Activated gamma-delta T cell treated with anti-CD3 and anti-CD28 coated beads, Interleukin-2, amount 50 U/mL, for 16 hours (primary cell): ENCODE measurements at regions not wholly inside any gene's neighbourhood (a gene's known extent, or its start where the extent isn't known, plus 50 kb on each side); places are given as distances from the start of the nearest gene placed in this dataset.
"Not testable (repeated sequence)": the region's sequence is repeated elsewhere in the genome, so short reads cannot be mapped to it uniquely, and the experiment has no call there.

Experiments
- DNase-seq: peaks from one replicate; pipeline ENCODE4 v3.0.0-alpha.2; 2020; ENCODE audit warnings: low read depth

DNA sequence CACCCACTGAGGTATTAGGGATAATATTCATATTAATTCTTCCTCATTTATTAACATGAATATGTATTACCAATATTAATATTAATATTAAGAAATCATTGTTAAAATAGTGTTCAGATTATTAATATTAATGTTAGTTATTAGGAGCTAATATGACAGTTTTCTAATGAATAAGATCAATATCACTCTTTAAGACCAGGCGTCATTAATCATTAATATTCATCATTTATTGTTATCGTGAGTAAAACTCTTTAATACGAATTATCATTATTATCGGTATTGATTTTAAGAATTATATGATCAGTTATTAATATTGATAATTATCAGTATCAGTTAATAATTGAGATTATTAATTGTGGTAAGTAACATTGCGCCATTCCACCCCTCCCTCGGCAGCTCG is 101.0 kb upstream of the HMX1 start:
- DNase-seq: not testable (repeated sequence)

DNA sequence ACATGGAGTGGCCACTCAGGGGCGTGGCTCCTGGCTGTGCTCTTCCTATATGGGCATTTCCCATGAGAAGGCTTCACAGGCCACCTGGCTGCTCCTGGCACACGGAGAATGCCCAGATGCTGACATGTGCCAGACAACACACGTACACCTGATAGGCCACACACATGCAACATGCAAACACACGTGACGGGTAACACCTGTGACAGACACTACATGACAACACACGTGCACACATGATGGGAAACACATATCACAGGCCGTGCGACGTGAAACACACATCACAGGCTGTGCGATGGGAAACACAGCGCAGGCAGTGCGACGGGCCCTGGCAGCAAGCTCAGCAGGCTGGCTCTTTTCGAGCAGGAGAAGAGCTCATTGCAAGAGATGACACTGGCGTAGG is 94.3 kb upstream of the HMX1 start:
- DNase-seq: not testable (repeated sequence)

DNA sequence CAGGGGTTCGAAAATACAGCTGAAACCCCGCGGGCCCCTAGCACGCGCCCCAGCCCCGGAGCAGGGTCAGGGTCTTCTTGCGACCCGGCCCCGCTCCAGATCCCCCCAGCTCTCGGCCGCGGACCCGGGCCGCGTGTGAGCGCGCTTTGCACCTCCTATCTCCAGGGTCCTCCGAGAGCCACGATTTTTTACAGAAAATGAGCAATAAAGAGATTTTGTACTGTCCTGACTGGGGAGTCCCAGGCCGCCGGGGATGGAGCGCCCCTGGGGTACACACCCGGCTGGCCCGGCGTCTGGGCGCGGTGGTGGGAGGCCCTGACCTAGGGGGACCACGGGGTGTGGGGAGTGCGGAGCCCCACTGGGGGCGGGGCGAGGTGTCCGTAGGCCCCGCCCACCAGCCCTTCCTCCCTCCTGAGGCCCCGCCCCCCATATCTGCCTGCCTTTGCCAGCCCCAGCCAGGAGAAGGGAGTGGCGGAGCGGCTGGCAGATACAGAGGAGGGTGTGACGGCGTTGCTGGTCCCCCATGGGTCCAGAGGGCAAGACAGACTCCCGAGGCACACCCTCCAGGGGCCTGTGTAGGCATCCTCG is 92.7 kb upstream of the HMX1 start:
- DNase-seq: not testable (repeated sequence)

GRCh38 chr4:8963533-8963932 is 91.9 kb upstream of the HMX1 start:
- not testable (repeated sequence) for DNase-seq

- DNase-seq: not testable (repeated sequence)
Observed at GRCh38 chr4:8961343-8961742, 89.7 kb upstream of the HMX1 start.

DNA sequence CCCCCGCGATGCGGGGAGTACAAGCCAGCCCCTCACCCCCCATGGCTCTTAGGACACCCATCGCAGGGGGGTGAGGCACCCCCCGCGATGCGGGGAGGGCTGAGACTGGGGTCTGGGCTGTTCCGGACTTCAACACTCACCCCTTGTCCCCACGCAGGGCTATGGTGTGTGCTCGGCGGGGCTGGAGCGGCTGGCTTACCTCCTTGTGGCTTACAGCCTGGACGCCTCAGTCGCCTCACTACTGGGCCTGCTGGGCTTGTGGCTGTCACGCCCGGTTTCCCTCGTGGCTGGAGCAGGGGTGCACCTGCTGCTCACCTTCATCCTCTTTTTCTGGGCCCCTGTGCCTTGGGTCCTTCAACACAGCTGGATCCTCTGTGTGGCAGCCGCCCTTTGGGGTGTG is 87.8 kb upstream of the HMX1 start:
- not testable (repeated sequence) for DNase-seq

DNA sequence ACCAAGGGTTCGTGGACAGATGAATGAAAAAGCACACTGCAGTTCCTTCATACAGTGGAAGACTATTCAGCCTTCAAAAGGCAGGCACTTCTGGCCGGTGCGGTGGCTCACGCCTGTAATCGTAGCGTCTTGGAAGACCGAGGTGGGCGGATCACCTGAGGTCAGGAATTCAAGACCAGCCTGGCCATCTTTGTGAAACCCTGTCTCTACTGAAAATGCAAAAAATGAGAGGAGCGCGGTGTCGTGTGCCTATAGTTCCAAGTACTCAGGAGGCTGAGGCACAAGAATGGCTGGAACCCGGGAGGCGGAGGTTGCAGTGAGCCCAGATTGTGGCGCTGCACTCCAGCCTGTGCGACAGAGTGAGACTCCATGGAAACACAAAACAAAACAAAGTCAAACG is 82.4 kb upstream of the HMX1 start:
- DNase-seq: not testable (repeated sequence)

DNA sequence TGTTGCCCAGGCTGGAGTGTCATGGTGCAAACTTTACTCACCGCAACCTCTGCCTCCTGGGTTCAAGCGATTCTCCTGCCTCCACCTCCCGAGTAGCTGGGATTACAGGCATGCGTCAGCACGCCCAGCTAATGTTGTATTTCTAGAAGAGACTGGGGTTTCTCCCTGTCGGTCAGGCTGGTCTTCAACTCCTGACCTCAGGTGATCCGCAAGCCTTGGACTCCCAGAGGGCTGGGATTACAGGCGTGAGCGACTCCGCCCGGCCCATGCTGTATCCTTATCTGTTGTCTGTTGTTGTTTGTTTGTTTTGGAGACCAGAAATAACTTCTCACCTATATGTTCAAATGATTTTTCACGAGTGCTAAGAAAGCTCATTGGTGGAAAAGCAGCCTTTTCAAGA is 81.2 kb upstream of the HMX1 start:
- DNase-seq: not testable (repeated sequence)

GRCh38 chr4:8952109-8952508 is 80.5 kb upstream of the HMX1 start:
- DNase-seq: not testable (repeated sequence)

DNA sequence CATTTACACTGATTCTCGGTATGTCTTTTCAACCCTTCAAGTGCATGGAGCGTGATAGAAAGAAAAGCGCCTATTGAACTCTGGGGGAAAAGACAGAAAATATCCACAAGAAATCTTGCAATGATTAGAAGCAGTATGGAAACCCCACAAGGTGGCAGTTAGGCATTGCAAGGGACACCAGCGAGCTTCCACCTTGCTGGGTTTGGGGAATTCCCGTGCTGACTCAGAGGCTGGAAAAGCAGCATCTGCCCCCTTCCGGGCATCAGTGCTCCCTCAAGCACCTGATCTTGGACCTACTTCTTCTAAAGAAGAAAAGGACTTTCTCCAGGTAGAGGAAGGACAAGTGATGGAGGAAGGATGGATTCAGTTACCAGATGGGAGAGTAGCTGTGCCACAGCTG is 73.9 kb upstream of the HMX1 start:
- DNase-seq: not testable (repeated sequence)

- not testable (repeated sequence) for DNase-seq
Observed at GRCh38 chr4:8943367-8943766, 71.7 kb upstream of the HMX1 start.

- not testable (repeated sequence) for DNase-seq
Observed at GRCh38 chr4:8942088-8942487, 70.4 kb upstream of the HMX1 start.

DNA sequence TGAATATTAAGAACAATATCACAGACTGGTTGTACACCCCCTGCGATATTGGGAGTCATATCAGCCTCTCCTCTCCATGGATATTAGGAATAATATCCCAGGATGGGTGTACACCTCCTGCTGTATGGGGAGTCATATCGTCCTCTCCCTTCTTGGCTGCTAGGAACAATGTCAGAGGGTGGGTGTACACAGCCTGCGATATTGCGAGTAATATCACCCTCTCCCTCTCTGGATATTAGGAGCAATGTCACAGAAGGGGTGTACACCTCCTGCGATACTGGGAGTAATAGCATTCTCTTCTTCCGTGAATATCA is 69.8 kb upstream of the HMX1 start:
- not testable (repeated sequence) for DNase-seq

GRCh38 chr4:8940792-8941491 is 69.3 kb upstream of the HMX1 start:
- DNase-seq: no peak

DNA sequence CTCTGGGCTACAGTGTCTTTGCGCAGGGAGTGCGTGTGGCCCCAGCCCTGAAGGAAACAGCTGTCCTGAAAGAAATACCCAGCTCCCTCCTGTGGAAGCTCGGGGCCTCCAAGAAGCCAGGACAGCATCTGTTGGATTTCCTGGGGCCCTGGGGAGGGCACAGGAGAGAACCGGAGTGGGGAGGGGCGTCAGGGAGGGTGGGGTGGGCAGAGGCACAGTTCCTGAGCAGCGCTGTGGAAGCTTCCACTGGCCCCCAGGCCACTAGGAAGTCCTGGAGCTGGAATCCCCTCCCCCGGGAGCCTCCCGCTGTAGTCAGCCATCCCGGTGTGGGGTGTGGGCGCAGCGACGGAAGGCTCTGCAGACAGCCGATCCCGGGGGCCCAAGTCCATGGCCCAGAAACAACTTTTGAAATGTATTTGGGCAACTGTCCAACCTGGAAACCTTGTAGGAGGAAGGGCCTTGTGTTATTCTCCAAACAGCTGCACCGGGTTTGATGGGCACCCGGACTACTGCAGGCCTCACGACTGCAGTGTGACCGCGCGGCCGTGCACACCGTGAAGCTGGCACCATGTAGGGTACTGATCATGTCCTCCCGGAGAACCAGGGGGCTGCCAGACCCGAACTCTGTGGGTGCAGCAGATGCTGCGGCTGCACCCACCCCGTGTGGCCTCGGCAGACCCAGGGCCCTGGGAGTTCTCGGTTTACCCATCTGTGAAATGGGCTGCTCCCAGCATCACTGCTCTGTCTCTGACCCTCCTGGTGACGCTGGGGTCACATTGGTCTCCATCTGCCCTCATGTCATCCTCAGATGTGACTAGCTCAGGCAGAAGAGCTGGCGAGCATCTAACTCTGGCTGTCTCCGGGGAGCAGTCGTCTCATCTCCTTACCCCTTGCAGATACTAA is 68.5 kb upstream of the HMX1 start:
- no peak for DNase-seq

GRCh38 chr4:8939160-8939839 is 67.7 kb upstream of the HMX1 start:
- no peak for DNase-seq

DNA sequence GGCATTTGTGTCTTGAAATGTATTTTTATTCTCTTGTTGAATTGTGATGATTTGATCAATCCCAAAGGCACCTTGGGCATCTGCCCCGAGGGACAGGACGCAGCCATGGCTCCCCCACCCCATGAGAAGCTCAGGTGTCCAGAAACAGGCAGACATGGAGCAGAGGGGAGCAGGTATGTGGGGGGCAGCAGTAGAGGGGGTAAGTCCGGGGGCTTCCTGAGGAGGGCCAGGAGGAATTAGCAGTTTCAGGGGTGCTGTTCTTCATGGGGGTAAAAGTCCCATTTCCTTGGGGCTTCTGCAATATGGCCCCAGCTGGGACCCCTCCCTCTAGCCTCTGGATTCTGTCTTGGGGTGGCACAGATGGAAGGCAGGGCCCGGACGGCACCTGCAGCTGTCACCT is 67.0 kb upstream of the HMX1 start:
- no peak for DNase-seq

DNA sequence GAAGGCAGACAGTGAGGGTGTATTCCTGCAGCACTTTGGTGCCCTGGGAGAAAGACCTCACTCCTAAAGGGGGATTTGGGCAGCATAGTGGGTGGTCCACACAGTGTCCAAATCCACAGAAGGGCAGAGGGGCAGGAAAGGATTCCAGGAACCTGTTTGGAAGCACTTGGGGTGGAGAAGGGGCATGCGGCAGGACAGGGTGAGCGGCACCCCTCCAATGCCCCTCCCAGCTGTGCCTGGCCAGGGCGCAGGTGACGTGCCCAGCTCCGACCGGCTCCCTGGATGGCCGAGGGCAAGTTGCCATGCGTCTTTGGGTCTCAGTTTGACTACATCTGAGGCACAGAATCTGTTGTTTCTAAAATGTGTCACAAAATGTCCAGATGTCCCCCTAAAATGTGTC is 66.5 kb upstream of the HMX1 start:
- DNase-seq: no peak

DNA sequence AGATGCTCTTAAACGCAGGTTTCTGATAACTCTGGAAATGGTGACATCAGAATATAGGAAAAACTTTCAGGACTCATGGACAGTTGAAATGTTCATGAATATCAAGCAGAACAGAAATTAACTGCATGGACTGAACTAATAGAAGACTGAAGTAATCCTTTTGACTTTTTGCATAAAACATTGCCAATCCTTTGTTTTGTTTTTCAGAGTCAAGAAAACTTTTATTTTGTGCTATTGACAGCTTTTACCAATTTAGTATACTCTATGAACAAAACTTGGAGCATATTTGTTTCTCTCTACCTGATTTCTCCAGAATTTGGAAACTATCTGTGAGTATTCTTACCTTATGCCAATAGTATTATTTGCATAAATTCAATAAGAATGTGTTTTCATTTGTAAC is 61.2 kb upstream of the HMX1 start:
- DNase-seq: no peak

- no peak for DNase-seq
Observed at GRCh38 chr4:8928074-8928473, 56.4 kb upstream of the HMX1 start.

GRCh38 chr4:8922481-8922880 is 50.8 kb upstream of the HMX1 start:
- no peak for DNase-seq

DNA sequence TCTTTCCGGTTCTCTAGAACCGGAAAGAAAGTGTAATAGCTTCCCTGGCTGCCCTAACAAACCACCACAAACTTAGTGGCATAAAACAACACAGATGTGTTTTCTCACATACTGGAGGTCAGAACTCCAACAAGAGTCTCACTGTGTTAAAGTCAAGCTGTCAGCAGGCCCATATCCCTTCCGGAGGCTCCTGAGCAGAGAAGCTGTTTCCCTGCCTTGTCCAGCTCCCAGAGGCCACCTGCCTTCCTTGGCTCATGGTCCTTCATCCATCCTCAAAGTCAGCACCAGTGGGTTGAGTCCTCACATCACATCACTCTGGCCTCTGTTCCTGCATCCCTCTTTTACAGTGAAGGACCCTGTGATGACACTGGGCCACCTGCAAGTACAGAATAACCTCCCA is 49.8 kb upstream of the HMX1 start:
- no peak for DNase-seq
